Fibroblast of lung (primary cell): ENCODE measurements at regions not wholly inside any gene's neighbourhood (a gene's known extent, or its start where the extent isn't known, plus 50 kb on each side); places are given as distances from the start of the nearest gene placed in this dataset.

Experiments used
- DNase-seq, 2 donors: peaks; one replicate each; pipeline versions ENCODE4 v3.0.0 to v3.0.0-alpha.2; 2010; ENCODE audit warnings: low read depth in 2 of 2
- H2AFZ ChIP-seq: 2 replicates; pipeline ENCODE4 v1.5.1; 2012; ENCODE audit warnings: low read length, control low read depth, inconsistent platforms
- H3K27ac ChIP-seq: 2 replicates; pipeline ENCODE4 v1.5.1; 2011; ENCODE audit warnings: low read length, control low read depth; ENCODE audit not compliant: insufficient read depth
- H3K27me3 ChIP-seq: 2 replicates; pipeline ENCODE4 v1.5.1; 2011; ENCODE audit warnings: mild to moderate bottlenecking, low read length; ENCODE audit not compliant: control insufficient read depth, insufficient read depth
- H3K36me3 ChIP-seq: 2 replicates; pipeline ENCODE4 v1.5.1; 2011; ENCODE audit warnings: low read length; ENCODE audit not compliant: control insufficient read depth, insufficient read depth
- H3K4me1 ChIP-seq: 2 replicates; pipeline ENCODE4 v1.5.1; 2011; ENCODE audit warnings: low read length; ENCODE audit not compliant: control insufficient read depth, insufficient read depth; ENCODE audit errors: extremely low read depth
- H3K4me2 ChIP-seq: 2 replicates; pipeline ENCODE4 v1.5.1; 2011; ENCODE audit warnings: low read length, control low read depth; ENCODE audit not compliant: insufficient read depth; ENCODE audit errors: extremely low read depth
- H3K4me3 ChIP-seq, 4 experiments: fragments of 200-600 bp in 1 of 4; sonication (generic) in 1 of 4; replicated peaks in 1 of 4; 2 replicates each; pipeline ENCODE4 v1.5.1; 2011 to 2016; ENCODE audit warnings: low read length in 4 of 4, low read depth in 3 of 4, mild to moderate bottlenecking in 3 of 4, control low read depth in 2 of 4, inconsistent platforms in 1 of 4, mixed read lengths in 1 of 4; ENCODE audit not compliant: insufficient read depth in 1 of 4; ENCODE audit errors: control extremely low read depth in 1 of 4
- H3K79me2 ChIP-seq: 2 replicates; pipeline ENCODE4 v1.5.1; 2012; ENCODE audit warnings: mild to moderate bottlenecking, low read length, inconsistent platforms; ENCODE audit not compliant: control insufficient read depth, insufficient read depth
- H3K9ac ChIP-seq: 2 replicates; pipeline ENCODE4 v1.5.1; 2011; ENCODE audit warnings: mild to moderate bottlenecking, low read length, control low read depth; ENCODE audit not compliant: insufficient read depth
- H3K9me3 ChIP-seq: 2 replicates; pipeline ENCODE4 v1.5.1; 2012; ENCODE audit warnings: low read depth, low read length; ENCODE audit not compliant: control insufficient read depth, insufficient read depth
- H4K20me1 ChIP-seq: 2 replicates; pipeline ENCODE4 v1.5.1; 2011; ENCODE audit warnings: low read length; ENCODE audit not compliant: control insufficient read depth, insufficient read depth; ENCODE audit errors: extremely low read depth
- EZH2 ChIP-seq: IDR thresholded peaks from 2 replicates; pipeline ENCODE4 v1.5.1; 2012; ENCODE audit warnings: low read length, control low read depth, mild to moderate bottlenecking; ENCODE audit errors: missing control alignments
- TF ChIP-seq, protein P1 (sequence below), 2 donors: IDR thresholded peaks in 1 of 2; conservative IDR thresholded peaks in 1 of 2; 1 replicate in 1 of 2; 2 replicates in 1 of 2; pipeline ENCODE4 v1.5.1; 2011 to 2012; ENCODE audit warnings: low read length in 2 of 2, control low read depth in 1 of 2, inconsistent platforms in 1 of 2, low read depth in 1 of 2, mild to moderate bottlenecking in 1 of 2

DNA sequence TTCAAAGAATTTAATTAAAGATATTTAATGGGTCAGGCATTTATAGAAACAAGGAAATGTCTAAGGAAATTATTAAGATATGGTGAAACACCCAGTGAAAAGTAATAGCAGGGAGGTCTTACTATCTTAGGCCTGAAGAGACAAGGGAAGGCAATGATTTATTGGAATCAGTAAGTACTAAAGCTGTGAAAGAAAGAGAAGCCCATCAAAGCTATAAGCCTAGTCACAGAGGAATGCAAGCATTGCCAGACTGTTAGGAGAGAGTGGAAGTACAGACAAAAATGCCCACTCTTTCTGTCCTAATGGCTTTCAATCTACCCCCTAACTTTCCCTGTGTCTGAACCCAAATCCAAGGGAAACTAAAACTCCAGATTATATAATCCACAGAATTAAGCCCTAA, 69.2 kb upstream of the PIK3C2G start:
- Histone ChIP-seq H3K4me3 (no peak overlapping the region), H3K4me2 (no peak overlapping the region), H2AFZ (no peak overlapping the region), H3K9ac (no peak overlapping the region), H3K4me1 (no peaks in the 10 kb centered on the region), H3K9me3 (no peaks in the 10 kb centered on the region), H4K20me1 (no peaks in the 10 kb centered on the region), H3K27me3 (no peaks in the 10 kb centered on the region), H3K36me3 (no peaks in the 10 kb centered on the region), H3K27ac (no peak overlapping the region), H3K79me2 (no peaks in the 10 kb centered on the region)
- TF ChIP-seq, protein P1, sequence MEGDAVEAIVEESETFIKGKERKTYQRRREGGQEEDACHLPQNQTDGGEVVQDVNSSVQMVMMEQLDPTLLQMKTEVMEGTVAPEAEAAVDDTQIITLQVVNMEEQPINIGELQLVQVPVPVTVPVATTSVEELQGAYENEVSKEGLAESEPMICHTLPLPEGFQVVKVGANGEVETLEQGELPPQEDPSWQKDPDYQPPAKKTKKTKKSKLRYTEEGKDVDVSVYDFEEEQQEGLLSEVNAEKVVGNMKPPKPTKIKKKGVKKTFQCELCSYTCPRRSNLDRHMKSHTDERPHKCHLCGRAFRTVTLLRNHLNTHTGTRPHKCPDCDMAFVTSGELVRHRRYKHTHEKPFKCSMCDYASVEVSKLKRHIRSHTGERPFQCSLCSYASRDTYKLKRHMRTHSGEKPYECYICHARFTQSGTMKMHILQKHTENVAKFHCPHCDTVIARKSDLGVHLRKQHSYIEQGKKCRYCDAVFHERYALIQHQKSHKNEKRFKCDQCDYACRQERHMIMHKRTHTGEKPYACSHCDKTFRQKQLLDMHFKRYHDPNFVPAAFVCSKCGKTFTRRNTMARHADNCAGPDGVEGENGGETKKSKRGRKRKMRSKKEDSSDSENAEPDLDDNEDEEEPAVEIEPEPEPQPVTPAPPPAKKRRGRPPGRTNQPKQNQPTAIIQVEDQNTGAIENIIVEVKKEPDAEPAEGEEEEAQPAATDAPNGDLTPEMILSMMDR (conservative IDR thresholded peaks at IDR 0.05 in 1 of 2, IDR thresholded peaks at IDR 0.05 in 1 of 2; ENCODE audit: low read depth in 1 of 2, low read length in 2 of 2): no peak
- no peak for TF ChIP-seq EZH2
- no peak for DNase-seq

DNA sequence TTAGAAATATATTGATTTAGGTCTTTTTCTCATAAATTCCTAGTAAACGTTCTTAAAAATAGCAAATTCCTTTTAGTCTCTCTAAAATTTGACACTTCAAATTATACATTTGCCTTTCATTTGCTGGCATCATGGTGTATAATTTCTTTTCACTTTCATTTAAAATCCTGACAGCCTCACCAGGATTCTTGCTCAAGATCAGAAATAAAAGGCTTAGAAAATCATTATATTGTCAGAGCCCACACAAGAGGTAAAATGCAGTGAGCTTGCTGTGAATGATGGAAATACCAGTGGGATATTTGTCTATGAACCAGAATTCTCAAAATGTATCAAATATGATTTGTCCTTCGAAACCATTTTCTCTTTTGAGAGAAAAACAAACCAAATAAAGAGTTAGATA, 78.2 kb upstream of the PIK3C2G start:
- Histone ChIP-seq H4K20me1 (no peaks in the 10 kb centered on the region), H3K4me3 (no peak overlapping the region), H3K9ac (no peak overlapping the region), H3K4me2 (no peak overlapping the region), H3K27me3 (no peaks in the 10 kb centered on the region), H3K4me1 (no peaks in the 10 kb centered on the region), H3K9me3 (no peaks in the 10 kb centered on the region), H2AFZ (no peak overlapping the region), H3K79me2 (no peaks in the 10 kb centered on the region), H3K27ac (no peak overlapping the region), H3K36me3 (no peaks in the 10 kb centered on the region)
- TF ChIP-seq, protein P1 (conservative IDR thresholded peaks at IDR 0.05 in 1 of 2, IDR thresholded peaks at IDR 0.05 in 1 of 2; ENCODE audit: low read depth in 1 of 2, low read length in 2 of 2): no peak
- TF ChIP-seq EZH2: no peak
- DNase-seq: no peak

DNA sequence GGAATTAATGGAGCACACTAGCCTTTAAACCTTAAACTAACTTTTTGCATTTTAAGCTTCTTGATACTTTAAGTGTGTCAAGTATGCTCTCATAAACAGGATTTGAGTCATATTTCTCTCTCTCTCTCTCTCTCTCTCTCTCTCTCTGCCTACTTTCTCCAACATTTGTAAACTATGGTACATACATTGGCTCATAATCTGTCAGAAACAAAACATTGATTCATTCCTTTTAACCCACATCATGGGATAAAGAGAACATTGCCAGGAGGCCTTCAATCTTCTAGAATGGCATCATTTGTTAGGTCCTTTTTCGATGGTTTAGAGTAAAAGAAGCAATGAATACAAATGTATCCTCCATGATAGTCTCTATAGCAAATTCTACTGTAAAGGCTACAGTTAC, 81.6 kb upstream of the RERGL start:
- Histone ChIP-seq H3K9me3 (no peaks in the 10 kb centered on the region), H3K36me3 (no peaks in the 10 kb centered on the region), H2AFZ (no peak overlapping the region), H3K9ac (no peak overlapping the region), H3K4me2 (no peak overlapping the region), H3K79me2 (no peaks in the 10 kb centered on the region), H3K4me3 (no peak overlapping the region), H3K27ac (no peak overlapping the region), H3K4me1 (no peaks in the 10 kb centered on the region), H4K20me1 (no peaks in the 10 kb centered on the region), H3K27me3 (no peaks in the 10 kb centered on the region)
- peak; percentile 63 for DNase-seq
- TF ChIP-seq, protein P1 (conservative IDR thresholded peaks at IDR 0.05 in 1 of 2, IDR thresholded peaks at IDR 0.05 in 1 of 2; ENCODE audit: low read depth in 1 of 2, low read length in 2 of 2): no peak
- TF ChIP-seq EZH2: no peak
